ENCODE measurements at regions not wholly inside any gene's neighbourhood (a gene's known extent, or its start where the extent isn't known, plus 50 kb on each side); places are given as distances from the start of the nearest gene placed in this dataset.

DNA sequence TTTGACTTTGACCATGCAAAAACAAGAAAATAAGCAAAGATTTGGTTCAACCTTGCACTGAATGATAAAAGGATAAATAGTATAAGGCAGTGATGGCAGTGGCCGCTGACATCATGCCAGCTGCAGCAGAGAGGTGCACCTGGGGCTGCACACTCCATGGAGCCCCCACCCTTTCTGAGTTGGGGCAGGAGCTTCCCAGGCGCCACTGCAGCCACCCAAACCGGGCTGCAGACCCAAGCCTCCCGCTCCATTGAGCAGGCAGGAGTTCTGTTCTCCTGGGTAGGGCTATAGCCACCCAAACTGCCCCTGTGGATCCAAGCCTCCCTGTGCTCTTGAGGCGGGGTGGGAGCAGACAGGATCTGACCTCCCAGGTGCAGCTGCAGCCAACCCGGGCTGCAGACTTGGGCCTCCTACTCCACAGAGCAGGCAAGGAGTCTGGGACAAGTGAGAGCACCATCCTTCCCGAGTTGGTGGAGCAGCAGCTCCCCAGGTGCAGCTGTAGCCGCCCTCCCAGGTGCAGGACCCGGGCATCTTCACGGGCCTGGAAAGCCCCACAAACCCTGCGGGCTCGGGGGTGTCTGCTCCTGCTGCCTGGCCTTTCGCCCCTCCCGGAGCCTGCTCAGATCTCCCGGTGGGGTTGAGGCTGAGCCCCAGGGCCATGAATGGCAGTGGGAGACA, 537.9 kb downstream of the TENT5A start:
- CTCF ChIA-PET = no interaction called here
- Histone ChIP-seq H3K4me3 (ENCODE audit: low read depth, low read length) (no peak overlapping the region), H3K9me3 (ENCODE audit: control insufficient read depth, insufficient read depth, low read depth, low read length) (no peaks in the 10 kb centered on the region), H3K36me3 (ENCODE audit: control insufficient read depth in 2 of 2, insufficient read depth in 1 of 2, low read length in 2 of 2) (no peaks in the 10 kb centered on the region), H3K4me1 (ENCODE audit: control insufficient read depth, insufficient read depth, low read length) (no peaks in the 10 kb centered on the region), H3K27ac (ENCODE audit: extremely low read depth, low read depth, low read length) (no peak overlapping the region)
- POLR2A ChIA-PET = no interaction called here
- no peak for TF ChIP-seq ZSCAN23 (tag by site-specific recombination; IDR thresholded peaks at IDR 0.05)

- Histone ChIP-seq H3K27ac (ENCODE audit: extremely low read depth, low read depth, low read length) (no peak overlapping the region), H3K4me1 (ENCODE audit: control insufficient read depth, insufficient read depth, low read length) (no peaks in the 10 kb centered on the region), H3K9me3 (ENCODE audit: control insufficient read depth, insufficient read depth, low read depth, low read length) (no peaks in the 10 kb centered on the region; the same call in 1 of the 2 replicates), H3K4me3 (ENCODE audit: low read depth, low read length) (no peak overlapping the region), H3K36me3 (ENCODE audit: control insufficient read depth in 2 of 2, insufficient read depth in 1 of 2, low read length in 2 of 2) (no peaks in the 10 kb centered on the region)
- TF ChIP-seq ZNF214 (tag by site-specific recombination; IDR thresholded peaks at IDR 0.05; ENCODE audit: borderline replicate concordance) = no peak
- TF ChIP-seq, protein P1, sequence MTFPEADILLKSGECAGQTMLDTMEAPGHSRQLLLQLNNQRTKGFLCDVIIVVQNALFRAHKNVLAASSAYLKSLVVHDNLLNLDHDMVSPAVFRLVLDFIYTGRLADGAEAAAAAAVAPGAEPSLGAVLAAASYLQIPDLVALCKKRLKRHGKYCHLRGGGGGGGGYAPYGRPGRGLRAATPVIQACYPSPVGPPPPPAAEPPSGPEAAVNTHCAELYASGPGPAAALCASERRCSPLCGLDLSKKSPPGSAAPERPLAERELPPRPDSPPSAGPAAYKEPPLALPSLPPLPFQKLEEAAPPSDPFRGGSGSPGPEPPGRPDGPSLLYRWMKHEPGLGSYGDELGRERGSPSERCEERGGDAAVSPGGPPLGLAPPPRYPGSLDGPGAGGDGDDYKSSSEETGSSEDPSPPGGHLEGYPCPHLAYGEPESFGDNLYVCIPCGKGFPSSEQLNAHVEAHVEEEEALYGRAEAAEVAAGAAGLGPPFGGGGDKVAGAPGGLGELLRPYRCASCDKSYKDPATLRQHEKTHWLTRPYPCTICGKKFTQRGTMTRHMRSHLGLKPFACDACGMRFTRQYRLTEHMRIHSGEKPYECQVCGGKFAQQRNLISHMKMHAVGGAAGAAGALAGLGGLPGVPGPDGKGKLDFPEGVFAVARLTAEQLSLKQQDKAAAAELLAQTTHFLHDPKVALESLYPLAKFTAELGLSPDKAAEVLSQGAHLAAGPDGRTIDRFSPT (tag by site-specific recombination; IDR thresholded peaks at IDR 0.05) = no peak
- no peak for TF ChIP-seq ZFP41 (tag by site-specific recombination; IDR thresholded peaks at IDR 0.05; ENCODE audit: borderline replicate concordance)
- TF ChIP-seq ZNF19 (tag by site-specific recombination; IDR thresholded peaks at IDR 0.05; ENCODE audit: low read depth) = no peak
- TF ChIP-seq ZNF48 (tag by site-specific recombination; IDR thresholded peaks at IDR 0.05) = no peak
- TF ChIP-seq ZNF629 (tag by site-specific recombination; IDR thresholded peaks at IDR 0.05) = no peak
- TF ChIP-seq, protein P2, sequence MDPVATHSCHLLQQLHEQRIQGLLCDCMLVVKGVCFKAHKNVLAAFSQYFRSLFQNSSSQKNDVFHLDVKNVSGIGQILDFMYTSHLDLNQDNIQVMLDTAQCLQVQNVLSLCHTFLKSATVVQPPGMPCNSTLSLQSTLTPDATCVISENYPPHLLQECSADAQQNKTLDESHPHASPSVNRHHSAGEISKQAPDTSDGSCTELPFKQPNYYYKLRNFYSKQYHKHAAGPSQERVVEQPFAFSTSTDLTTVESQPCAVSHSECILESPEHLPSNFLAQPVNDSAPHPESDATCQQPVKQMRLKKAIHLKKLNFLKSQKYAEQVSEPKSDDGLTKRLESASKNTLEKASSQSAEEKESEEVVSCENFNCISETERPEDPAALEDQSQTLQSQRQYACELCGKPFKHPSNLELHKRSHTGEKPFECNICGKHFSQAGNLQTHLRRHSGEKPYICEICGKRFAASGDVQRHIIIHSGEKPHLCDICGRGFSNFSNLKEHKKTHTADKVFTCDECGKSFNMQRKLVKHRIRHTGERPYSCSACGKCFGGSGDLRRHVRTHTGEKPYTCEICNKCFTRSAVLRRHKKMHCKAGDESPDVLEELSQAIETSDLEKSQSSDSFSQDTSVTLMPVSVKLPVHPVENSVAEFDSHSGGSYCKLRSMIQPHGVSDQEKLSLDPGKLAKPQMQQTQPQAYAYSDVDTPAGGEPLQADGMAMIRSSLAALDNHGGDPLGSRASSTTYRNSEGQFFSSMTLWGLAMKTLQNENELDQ (tag by site-specific recombination; IDR thresholded peaks at IDR 0.05; ENCODE audit: low read depth) = no peak
- no peak for TF ChIP-seq ZNF560 (tag by site-specific recombination; IDR thresholded peaks at IDR 0.05; ENCODE audit: borderline replicate concordance)
- TF ChIP-seq ZNF768 (tag by site-specific recombination; IDR thresholded peaks at IDR 0.05) = no peak
- TF ChIP-seq, protein P3, sequence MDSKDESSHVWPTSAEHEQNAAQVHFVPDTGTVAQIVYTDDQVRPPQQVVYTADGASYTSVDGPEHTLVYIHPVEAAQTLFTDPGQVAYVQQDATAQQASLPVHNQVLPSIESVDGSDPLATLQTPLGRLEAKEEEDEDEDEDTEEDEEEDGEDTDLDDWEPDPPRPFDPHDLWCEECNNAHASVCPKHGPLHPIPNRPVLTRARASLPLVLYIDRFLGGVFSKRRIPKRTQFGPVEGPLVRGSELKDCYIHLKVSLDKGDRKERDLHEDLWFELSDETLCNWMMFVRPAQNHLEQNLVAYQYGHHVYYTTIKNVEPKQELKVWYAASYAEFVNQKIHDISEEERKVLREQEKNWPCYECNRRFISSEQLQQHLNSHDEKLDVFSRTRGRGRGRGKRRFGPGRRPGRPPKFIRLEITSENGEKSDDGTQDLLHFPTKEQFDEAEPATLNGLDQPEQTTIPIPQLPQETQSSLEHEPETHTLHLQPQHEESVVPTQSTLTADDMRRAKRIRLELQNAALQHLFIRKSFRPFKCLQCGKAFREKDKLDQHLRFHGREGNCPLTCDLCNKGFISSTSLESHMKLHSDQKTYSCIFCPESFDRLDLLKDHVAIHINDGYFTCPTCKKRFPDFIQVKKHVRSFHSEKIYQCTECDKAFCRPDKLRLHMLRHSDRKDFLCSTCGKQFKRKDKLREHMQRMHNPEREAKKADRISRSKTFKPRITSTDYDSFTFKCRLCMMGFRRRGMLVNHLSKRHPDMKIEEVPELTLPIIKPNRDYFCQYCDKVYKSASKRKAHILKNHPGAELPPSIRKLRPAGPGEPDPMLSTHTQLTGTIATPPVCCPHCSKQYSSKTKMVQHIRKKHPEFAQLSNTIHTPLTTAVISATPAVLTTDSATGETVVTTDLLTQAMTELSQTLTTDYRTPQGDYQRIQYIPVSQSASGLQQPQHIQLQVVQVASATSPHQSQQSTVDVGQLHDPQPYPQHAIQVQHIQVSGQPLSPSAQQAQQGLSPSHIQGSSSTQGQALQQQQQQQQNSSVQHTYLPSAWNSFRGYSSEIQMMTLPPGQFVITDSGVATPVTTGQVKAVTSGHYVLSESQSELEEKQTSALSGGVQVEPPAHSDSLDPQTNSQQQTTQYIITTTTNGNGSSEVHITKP (tag by site-specific recombination; IDR thresholded peaks at IDR 0.05) = no peak
- no peak for TF ChIP-seq ZNF23 (tag by site-specific recombination; IDR thresholded peaks at IDR 0.05; ENCODE audit: borderline replicate concordance)
- TF ChIP-seq TRIM28 (IDR thresholded peaks at IDR 0.05; ENCODE audit: borderline replicate concordance, low read length) = no peak
- no peak for TF ChIP-seq ZNF626 (tag by site-specific recombination; IDR thresholded peaks at IDR 0.05)
- no peak for TF ChIP-seq ZNF292 (tag by site-specific recombination; IDR thresholded peaks at IDR 0.05; ENCODE audit: borderline replicate concordance, low read depth)
- TF ChIP-seq ZNF18 (tag by site-specific recombination; IDR thresholded peaks at IDR 0.05) = no peak
- no peak for TF ChIP-seq ZNF473 (tag by site-specific recombination; IDR thresholded peaks at IDR 0.05)
- no peak for TF ChIP-seq ZNF548 (tag by site-specific recombination; IDR thresholded peaks at IDR 0.05)
- TF ChIP-seq ZFP69B (tag by site-specific recombination; IDR thresholded peaks at IDR 0.05) = no peak
- ChIA-PET POLR2A (no interaction called here), CTCF (no interaction called here)
These were observed 547.8 kb downstream of the TENT5A start for GRCh38 chr6:81204731-81205130.
